ENCODE measurements at regions not wholly inside any gene's neighbourhood (a gene's known extent, or its start where the extent isn't known, plus 50 kb on each side); places are given as distances from the start of the nearest gene placed in this dataset.
"Not testable (repeated sequence)": the region's sequence is repeated elsewhere in the genome, so short reads cannot be mapped to it uniquely, and the experiment has no call there.

- no peak overlapping the region for H3K4me3 Mint-ChIP-seq
- H3K27me3 Mint-ChIP-seq, result no peaks in the 10 kb centered on the region
- no peaks in the 10 kb centered on the region for H3K36me3 Mint-ChIP-seq (ENCODE audit: low read depth)
- no peak for DNase-seq
- no peaks in the 10 kb centered on the region for H3K4me1 Mint-ChIP-seq (ENCODE audit: low read depth)
- H3K27ac Mint-ChIP-seq, result no peak overlapping the region
- no peaks in the 10 kb centered on the region for H3K9me3 Mint-ChIP-seq
These were observed 123.4 kb upstream of the SOD1 start for GRCh38 chr21:31536138-31536537.

- no peak for DNase-seq
- no peak overlapping the region for H3K27ac Mint-ChIP-seq
- H3K4me1 Mint-ChIP-seq (ENCODE audit: low read depth), result peaks cover 19% of the 10 kb centered on the region
- no peaks in the 10 kb centered on the region for H3K27me3 Mint-ChIP-seq
- no peaks in the 10 kb centered on the region for H3K36me3 Mint-ChIP-seq (ENCODE audit: low read depth)
- H3K9me3 Mint-ChIP-seq, result no peaks in the 10 kb centered on the region
- H3K4me3 Mint-ChIP-seq, result no peak overlapping the region
These were observed 127.5 kb upstream of the SOD1 start for GRCh38 chr21:31531967-31532366.

GRCh38 chr21:31530897-31531705 lies 128.4 kb upstream of the SOD1 start:
- H3K27me3 Mint-ChIP-seq, result no peaks in the 10 kb centered on the region
- no peak overlapping the region for H3K27ac Mint-ChIP-seq
- peaks cover 25% of the 10 kb centered on the region for H3K4me1 Mint-ChIP-seq (ENCODE audit: low read depth)
- no peaks in the 10 kb centered on the region for H3K36me3 Mint-ChIP-seq (ENCODE audit: low read depth)
- H3K9me3 Mint-ChIP-seq, result no peaks in the 10 kb centered on the region
- H3K4me3 Mint-ChIP-seq, result no peak overlapping the region
- DNase-seq, result no peak

- no peak for DNase-seq
- Mint-ChIP-seq H3K9me3 (no peaks in the 10 kb centered on the region), H3K27ac (no peak overlapping the region)
These were observed 129.1 kb upstream of the SOD1 start for GRCh38 chr21:31530364-31530763.

GRCh38 chr21:31529406-31529805 lies 130.1 kb upstream of the SOD1 start:
- Mint-ChIP-seq H3K36me3 (ENCODE audit: low read depth) (no peaks in the 10 kb centered on the region), H3K9me3 (peaks cover 2% of the 10 kb centered on the region), H3K27me3 (no peaks in the 10 kb centered on the region), H3K4me1 (ENCODE audit: low read depth) (peaks cover 28% of the 10 kb centered on the region), H3K4me3 (no peak overlapping the region), H3K27ac (no peak overlapping the region)
- no peak for DNase-seq

More at GRCh38 chr21:31530364-31530763, 129.1 kb upstream of the SOD1 start:
- H3K27me3 Mint-ChIP-seq, result no peaks in the 10 kb centered on the region
- H3K4me3 Mint-ChIP-seq, result no peak overlapping the region
- peaks cover 28% of the 10 kb centered on the region for H3K4me1 Mint-ChIP-seq (ENCODE audit: low read depth)
- no peaks in the 10 kb centered on the region for H3K36me3 Mint-ChIP-seq (ENCODE audit: low read depth)

GRCh38 chr21:31526040-31526439 lies 133.5 kb upstream of the SOD1 start:
- H3K9me3 Mint-ChIP-seq, result peaks cover 2% of the 10 kb centered on the region
- no peaks in the 10 kb centered on the region for H3K36me3 Mint-ChIP-seq (ENCODE audit: low read depth)

GRCh38 chr21:31524140-31524539 lies 135.4 kb upstream of the SOD1 start:
- no peak overlapping the region for H3K27ac Mint-ChIP-seq
- H3K4me3 Mint-ChIP-seq, result no peak overlapping the region
- no peaks in the 10 kb centered on the region for H3K27me3 Mint-ChIP-seq
- H3K9me3 Mint-ChIP-seq, result peaks cover 2% of the 10 kb centered on the region
- H3K4me1 Mint-ChIP-seq (ENCODE audit: low read depth), result peaks cover 19% of the 10 kb centered on the region
- no peak for DNase-seq
- H3K36me3 Mint-ChIP-seq (ENCODE audit: low read depth), result no peaks in the 10 kb centered on the region

More at GRCh38 chr21:31526040-31526439, 133.5 kb upstream of the SOD1 start:
- no peak for DNase-seq
- Mint-ChIP-seq H3K4me1 (ENCODE audit: low read depth) (peaks cover 28% of the 10 kb centered on the region), H3K4me3 (no peak overlapping the region), H3K27ac (no peak overlapping the region), H3K27me3 (no peaks in the 10 kb centered on the region)

GRCh38 chr21:31521515-31521914 lies 138.0 kb upstream of the SOD1 start:
- Mint-ChIP-seq H3K9me3 (peaks cover 2% of the 10 kb centered on the region), H3K27me3 (no peaks in the 10 kb centered on the region), H3K4me3 (no peak overlapping the region), H3K27ac (no peak overlapping the region), H3K4me1 (ENCODE audit: low read depth) (peaks cover 15% of the 10 kb centered on the region), H3K36me3 (ENCODE audit: low read depth) (no peaks in the 10 kb centered on the region)
- no peak for DNase-seq

GRCh38 chr21:31520561-31521098 lies 138.9 kb upstream of the SOD1 start:
- Mint-ChIP-seq H3K9me3 (peaks cover 2% of the 10 kb centered on the region), H3K27me3 (no peaks in the 10 kb centered on the region), H3K4me3 (no peak overlapping the region), H3K36me3 (ENCODE audit: low read depth) (no peaks in the 10 kb centered on the region), H3K27ac (no peak overlapping the region), H3K4me1 (ENCODE audit: low read depth) (peaks cover 8% of the 10 kb centered on the region)
- DNase-seq, result no peak

GRCh38 chr21:31518580-31518979 lies 140.9 kb upstream of the SOD1 start:
- no peak overlapping the region for H3K4me3 Mint-ChIP-seq
- H3K27me3 Mint-ChIP-seq, result no peaks in the 10 kb centered on the region
- DNase-seq, result no peak
- H3K36me3 Mint-ChIP-seq (ENCODE audit: low read depth), result no peaks in the 10 kb centered on the region
- H3K4me1 Mint-ChIP-seq (ENCODE audit: low read depth), result peaks cover 8% of the 10 kb centered on the region
- H3K27ac Mint-ChIP-seq, result no peak overlapping the region
- no peaks in the 10 kb centered on the region for H3K9me3 Mint-ChIP-seq

- DNase-seq, result no peak
- Mint-ChIP-seq H3K36me3 (ENCODE audit: low read depth) (no peaks in the 10 kb centered on the region), H3K9me3 (no peaks in the 10 kb centered on the region), H3K27me3 (no peaks in the 10 kb centered on the region), H3K27ac (no peak overlapping the region), H3K4me3 (no peak overlapping the region), H3K4me1 (ENCODE audit: low read depth) (peaks cover 8% of the 10 kb centered on the region)
These were observed 141.7 kb upstream of the SOD1 start for GRCh38 chr21:31517664-31518414.

- Mint-ChIP-seq H3K9me3 (no peaks in the 10 kb centered on the region), H3K4me1 (ENCODE audit: low read depth) (peaks cover 11% of the 10 kb centered on the region), H3K36me3 (ENCODE audit: low read depth) (no peaks in the 10 kb centered on the region), H3K4me3 (no peak overlapping the region), H3K27ac (no peak overlapping the region), H3K27me3 (no peaks in the 10 kb centered on the region)
- DNase-seq, result no peak
These were observed 144.2 kb upstream of the SOD1 start for GRCh38 chr21:31515253-31515652.

- no peak overlapping the region for H3K27ac Mint-ChIP-seq
- H3K9me3 Mint-ChIP-seq, result no peaks in the 10 kb centered on the region
- no peaks in the 10 kb centered on the region for H3K36me3 Mint-ChIP-seq (ENCODE audit: low read depth)
- H3K4me1 Mint-ChIP-seq (ENCODE audit: low read depth), result peaks cover 18% of the 10 kb centered on the region
- no peaks in the 10 kb centered on the region for H3K27me3 Mint-ChIP-seq
- no peak for DNase-seq
- no peak overlapping the region for H3K4me3 Mint-ChIP-seq
These were observed 144.9 kb upstream of the SOD1 start for GRCh38 chr21:31514598-31514997.

- H3K36me3 Mint-ChIP-seq (ENCODE audit: low read depth); DNase-seq; H3K27me3 Mint-ChIP-seq; H3K27ac Mint-ChIP-seq; H3K9me3 Mint-ChIP-seq; H3K4me3 Mint-ChIP-seq: not testable (repeated sequence)
- H3K4me1 Mint-ChIP-seq (ENCODE audit: low read depth), result peaks cover 28% of the 10 kb centered on the region
These were observed 146.0 kb upstream of the SOD1 start for GRCh38 chr21:31513541-31513940.

- not testable (repeated sequence) for H3K36me3 Mint-ChIP-seq (ENCODE audit: low read depth); H3K27me3 Mint-ChIP-seq; H3K4me3 Mint-ChIP-seq; H3K9me3 Mint-ChIP-seq; H3K27ac Mint-ChIP-seq; DNase-seq
- peaks cover 25% of the 10 kb centered on the region for H3K4me1 Mint-ChIP-seq (ENCODE audit: low read depth)
These were observed 147.5 kb upstream of the SOD1 start for GRCh38 chr21:31511999-31512398.

Measured in activated T-cell treated with anti-CD3 and anti-CD28 coated beads, Interleukin-2, amount 50 U/mL, for 24 hours (primary cell).